Right lobe of liver (tissue), 6 donors: ENCODE measurements at regions not wholly inside any gene's neighbourhood (a gene's known extent, or its start where the extent isn't known, plus 50 kb on each side); places are given as distances from the start of the nearest gene placed in this dataset.

Source experiments
- ATAC-seq, 4 donors: fragments of 200-7000 bp; cut with Tn5 transposase; one replicate each; pipeline ENCODE4 v1.9.1; 2020; ENCODE audit warnings: mild to moderate bottlenecking in 4 of 4, moderate library complexity in 4 of 4
- DNase-seq, 3 donors: peaks; one replicate each; pipeline ENCODE4 v3.0.0-alpha.2; 2020
- H3K27ac ChIP-seq, 3 donors: fragments of 200-600 bp; one replicate each; pipeline ENCODE4 v1.8.0; 2022
- H3K27me3 ChIP-seq, 2 donors: fragments of 200-600 bp; one replicate each; pipeline ENCODE4 v1.8.0; 2022
- H3K36me3 ChIP-seq, 4 donors: fragments of 200-600 bp; sonication (generic) in 1 of 4; one replicate each; pipeline versions ENCODE4 v1.5.1 to v1.8.0; 2017 to 2022; ENCODE audit warnings: control low read depth in 1 of 4
- H3K4me1 ChIP-seq, 4 donors: fragments of 200-600 bp; sonication (generic) in 1 of 4; one replicate each; pipeline versions ENCODE4 v1.5.1 to v1.8.0; 2017 to 2022; ENCODE audit warnings: control low read depth in 1 of 4
- H3K4me3 ChIP-seq, 3 donors: fragments of 200-600 bp; one replicate each; pipeline ENCODE4 v1.8.0; 2022
- H3K9me3 ChIP-seq, 4 donors: fragments of 200-600 bp; sonication (generic) in 1 of 4; one replicate each; pipeline versions ENCODE4 v1.5.1 to v1.8.0; 2017 to 2022; ENCODE audit warnings: control low read depth in 1 of 4
- POLR2A ChIP-seq: fragments of 450-650 bp; IDR thresholded peaks from one replicate; pipeline ENCODE4 v1.6.1; 2017; ENCODE audit warnings: antibody characterized with exemption, mild to moderate bottlenecking
- WGBS: methylation state at CpG from one replicate; pipeline ENCODE4 v1.1.6; 2018; ENCODE audit warnings: low coverage, low lambda C conversion rate; ENCODE audit not compliant: insufficient coverage; ENCODE audit errors: missing lambda C conversion rate; 5-methylcytosine and 5-hydroxymethylcytosine counted together
- intact Hi-C, 2 donors: fragments of 100-400 bp; cut with DNase I; formaldehyde crosslinking; loops; one replicate each; pipeline versions ENCODE4 v1.11.2 to v1.14.1; 2022
- TF ChIP-seq, protein P1 (sequence below), 4 donors: fragments of 200-600 bp in 3 of 4; fragments of 450-650 bp in 1 of 4; IDR thresholded peaks; one replicate each; pipeline versions ENCODE4 v1.5.1 to v1.8.0; 2016 to 2022; ENCODE audit warnings: antibody characterized with exemption in 4 of 4, mild to moderate bottlenecking in 2 of 4
- donor health status: DM: no; HTN: yes; CAD: no.
- donor health status: DM: no; HTN: no; CAD: no.
- donor health status: DM: no; HTN: no; CAD: no.
- donor health status: DM: no; HTN: yes; CAD: no.
- donor health status: DM: no; HTN: yes; CAD: no.

DNA sequence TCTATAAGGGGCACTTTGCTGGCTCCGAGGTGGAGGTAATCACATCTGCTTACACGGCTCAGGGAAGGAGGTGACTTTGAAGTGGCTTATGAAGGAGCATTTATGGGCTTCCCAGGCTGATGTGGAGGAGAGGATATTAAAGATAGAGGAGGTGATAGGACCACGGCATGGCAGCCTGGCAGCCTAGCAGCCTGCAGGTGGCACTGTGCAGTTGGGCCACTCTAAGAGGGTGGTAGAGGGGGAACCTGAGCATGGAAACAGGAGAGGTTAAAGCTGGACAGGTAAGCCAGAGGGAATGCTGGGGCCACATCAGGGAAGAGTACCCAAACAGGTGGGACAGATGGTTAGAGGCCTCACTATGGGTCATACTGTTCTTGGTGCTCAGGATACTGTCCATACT is 375.0 kb downstream of the WDR72 start:
- H3K4me3 ChIP-seq, result no peak overlapping the region
- ATAC-seq (peak; percentile 83 to 98 (median 92)), DNase-seq (peak; percentile 37 to 61 (median 60))
- peaks cover 0 to 7% (median 0%) of the 10 kb centered on the region in 4 donors for H3K4me1 ChIP-seq
- H3K36me3 ChIP-seq, result no peaks in the 10 kb centered on the region
- no peak overlapping the region for H3K27ac ChIP-seq
- 62% methylated on average over 3 of the region's 3 CpGs for WGBS
- intact Hi-C loops, result no loop called here
- no peak for TF ChIP-seq POLR2A
- TF ChIP-seq, protein P1, sequence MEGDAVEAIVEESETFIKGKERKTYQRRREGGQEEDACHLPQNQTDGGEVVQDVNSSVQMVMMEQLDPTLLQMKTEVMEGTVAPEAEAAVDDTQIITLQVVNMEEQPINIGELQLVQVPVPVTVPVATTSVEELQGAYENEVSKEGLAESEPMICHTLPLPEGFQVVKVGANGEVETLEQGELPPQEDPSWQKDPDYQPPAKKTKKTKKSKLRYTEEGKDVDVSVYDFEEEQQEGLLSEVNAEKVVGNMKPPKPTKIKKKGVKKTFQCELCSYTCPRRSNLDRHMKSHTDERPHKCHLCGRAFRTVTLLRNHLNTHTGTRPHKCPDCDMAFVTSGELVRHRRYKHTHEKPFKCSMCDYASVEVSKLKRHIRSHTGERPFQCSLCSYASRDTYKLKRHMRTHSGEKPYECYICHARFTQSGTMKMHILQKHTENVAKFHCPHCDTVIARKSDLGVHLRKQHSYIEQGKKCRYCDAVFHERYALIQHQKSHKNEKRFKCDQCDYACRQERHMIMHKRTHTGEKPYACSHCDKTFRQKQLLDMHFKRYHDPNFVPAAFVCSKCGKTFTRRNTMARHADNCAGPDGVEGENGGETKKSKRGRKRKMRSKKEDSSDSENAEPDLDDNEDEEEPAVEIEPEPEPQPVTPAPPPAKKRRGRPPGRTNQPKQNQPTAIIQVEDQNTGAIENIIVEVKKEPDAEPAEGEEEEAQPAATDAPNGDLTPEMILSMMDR (IDR thresholded peaks at IDR 0.05), result peak; percentile 35 to 70 (median 44)
- H3K27me3 ChIP-seq, result no peaks in the 10 kb centered on the region
- H3K9me3 ChIP-seq, result no peaks in the 10 kb centered on the region

DNA sequence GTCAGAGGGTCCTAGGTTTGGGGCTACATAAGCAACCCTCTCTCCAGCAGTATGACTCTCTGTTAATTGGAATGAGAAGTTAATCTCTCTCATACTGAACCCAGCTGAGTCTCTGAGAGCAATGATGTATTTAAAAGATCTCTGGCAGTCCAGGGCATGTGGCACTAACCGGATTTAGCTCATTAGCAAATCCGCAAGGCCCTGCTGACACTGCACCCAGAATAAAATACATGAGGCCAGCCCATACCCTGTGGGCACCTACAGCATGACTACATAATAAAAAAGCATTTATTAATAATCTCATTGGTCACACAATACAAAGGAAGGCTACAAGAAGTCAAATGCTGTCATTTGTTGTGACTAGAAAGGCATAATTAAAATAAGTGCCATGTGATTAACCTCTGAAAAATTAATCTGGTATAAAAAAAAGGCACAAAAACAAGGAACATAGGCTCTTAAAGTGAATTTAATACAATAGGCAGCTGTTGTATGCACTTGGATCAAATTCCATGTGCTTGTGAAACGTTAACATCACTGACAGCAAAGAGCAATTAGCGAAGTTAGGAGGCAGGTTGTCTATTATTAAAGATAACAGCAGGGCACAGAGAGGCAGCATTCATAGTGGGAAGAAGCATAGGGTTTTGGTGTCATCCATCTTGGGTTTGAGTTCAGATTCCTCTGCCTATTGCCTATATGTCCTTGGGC is 381.2 kb downstream of the WDR72 start:
- H3K4me1 ChIP-seq, result no peaks in the 10 kb centered on the region
- H3K4me3 ChIP-seq, result no peak overlapping the region
- no peak overlapping the region for H3K27ac ChIP-seq
- 64% methylated on average over 4 of the region's 4 CpGs for WGBS
- ATAC-seq (no peak), DNase-seq (no peak)
- intact Hi-C loops, result no loop called here
- H3K9me3 ChIP-seq, result no peaks in the 10 kb centered on the region
- no peaks in the 10 kb centered on the region for H3K27me3 ChIP-seq
- no peaks in the 10 kb centered on the region for H3K36me3 ChIP-seq
- TF ChIP-seq, protein P1 (IDR thresholded peaks at IDR 0.05), result no peak
- TF ChIP-seq POLR2A, result no peak

GRCh38 chr15:53367740-53368139 is 391.7 kb downstream of the WDR72 start:
- no peak for DNase-seq
- TF ChIP-seq, protein P1 (IDR thresholded peaks at IDR 0.05), result no peak
- no peak for TF ChIP-seq POLR2A
- no peaks in the 10 kb centered on the region for H3K9me3 ChIP-seq
- no peaks in the 10 kb centered on the region for H3K4me1 ChIP-seq
- H3K36me3 ChIP-seq, result no peaks in the 10 kb centered on the region
- H3K27me3 ChIP-seq, result no peaks in the 10 kb centered on the region
- 80% methylated on average over 1 of the region's 1 CpG for WGBS
- no peak overlapping the region for H3K4me3 ChIP-seq
- no peak for ATAC-seq
- no peak overlapping the region for H3K27ac ChIP-seq
- intact Hi-C loops, result no loop called here

- Histone ChIP-seq H3K27ac (no peak overlapping the region), H3K4me3 (no peak overlapping the region), H3K27me3 (no peaks in the 10 kb centered on the region), H3K36me3 (no peaks in the 10 kb centered on the region), H3K9me3 (no peaks in the 10 kb centered on the region), H3K4me1 (no peaks in the 10 kb centered on the region)
- no peak for ATAC-seq
- TF ChIP-seq, protein P1 (IDR thresholded peaks at IDR 0.05), result no peak
- no peak for TF ChIP-seq POLR2A
- 82% methylated on average over 2 of the region's 4 CpGs for WGBS
- DNase-seq, result no peak
- intact Hi-C loops, result no loop called here
Observed at GRCh38 chr15:53360881-53361280, 398.6 kb downstream of the WDR72 start.
